ENCODE measurements at regions not wholly inside any gene's neighbourhood (a gene's known extent, or its start where the extent isn't known, plus 50 kb on each side); places are given as distances from the start of the nearest gene placed in this dataset.
"Not testable (repeated sequence)": the region's sequence is repeated elsewhere in the genome, so short reads cannot be mapped to it uniquely, and the experiment has no call there.

GRCh38 chr12:60191271-60191670 is 595.4 kb downstream of the SLC16A7 start:
- H3K36me3 ChIP-seq (ENCODE audit: insufficient read depth, low read length), result no peaks in the 10 kb centered on the region
- no peak overlapping the region for H3K9ac ChIP-seq (ENCODE audit: low read depth, low read length)
- H3K4me1 ChIP-seq (ENCODE audit: insufficient read depth, low read length), result no peaks in the 10 kb centered on the region
- H3K9me3 ChIP-seq (ENCODE audit: control insufficient read depth, insufficient read depth, low read length), result no peaks in the 10 kb centered on the region

- no peaks in the 10 kb centered on the region for H3K9me3 ChIP-seq (ENCODE audit: control insufficient read depth, insufficient read depth, low read length)
- H3K9ac ChIP-seq (ENCODE audit: low read depth, low read length), result no peak overlapping the region
- no peaks in the 10 kb centered on the region for H3K4me1 ChIP-seq (ENCODE audit: insufficient read depth, low read length)
Measured at GRCh38 chr12:60191676-60192359, 596.0 kb downstream of the SLC16A7 start.

GRCh38 chr12:60194678-60195077 is 598.8 kb downstream of the SLC16A7 start:
- Histone ChIP-seq H3K9ac (ENCODE audit: low read depth, low read length) (no peak overlapping the region), H3K36me3 (ENCODE audit: insufficient read depth, low read length) (no peaks in the 10 kb centered on the region), H3K4me1 (ENCODE audit: insufficient read depth, low read length) (peaks cover 10% of the 10 kb centered on the region; the same call in 1 of the 2 replicates), H3K9me3 (ENCODE audit: control insufficient read depth, insufficient read depth, low read length) (no peaks in the 10 kb centered on the region)

More at GRCh38 chr12:60191676-60192359, 596.0 kb downstream of the SLC16A7 start:
- no peaks in the 10 kb centered on the region for H3K36me3 ChIP-seq (ENCODE audit: insufficient read depth, low read length)

- Histone ChIP-seq H3K9me3 (ENCODE audit: control insufficient read depth, insufficient read depth, low read length) (no peaks in the 10 kb centered on the region), H3K4me1 (ENCODE audit: insufficient read depth, low read length) (peaks cover 10% of the 10 kb centered on the region; the same call in 1 of the 2 replicates), H3K9ac (ENCODE audit: low read depth, low read length) (no peak overlapping the region), H3K36me3 (ENCODE audit: insufficient read depth, low read length) (no peaks in the 10 kb centered on the region)
Measured at GRCh38 chr12:60195483-60195882, 599.7 kb downstream of the SLC16A7 start.

- Histone ChIP-seq H3K4me1 (ENCODE audit: insufficient read depth, low read length) (peaks cover 10% of the 10 kb centered on the region; the same call in 1 of the 2 replicates), H3K36me3 (ENCODE audit: insufficient read depth, low read length) (no peaks in the 10 kb centered on the region), H3K9me3 (ENCODE audit: control insufficient read depth, insufficient read depth, low read length) (no peaks in the 10 kb centered on the region), H3K9ac (ENCODE audit: low read depth, low read length) (no peak overlapping the region)
Measured at GRCh38 chr12:60196366-60196765, 600.5 kb downstream of the SLC16A7 start.

GRCh38 chr12:60197589-60197988 is 601.8 kb downstream of the SLC16A7 start:
- Histone ChIP-seq H3K4me1 (ENCODE audit: insufficient read depth, low read length) (peaks cover 10% of the 10 kb centered on the region; the same call in 1 of the 2 replicates), H3K9me3 (ENCODE audit: control insufficient read depth, insufficient read depth, low read length) (no peaks in the 10 kb centered on the region), H3K36me3 (ENCODE audit: insufficient read depth, low read length) (no peaks in the 10 kb centered on the region), H3K9ac (ENCODE audit: low read depth, low read length) (no peak overlapping the region)

- Histone ChIP-seq H3K4me1 (ENCODE audit: insufficient read depth, low read length) (peaks cover 21% of the 10 kb centered on the region; the same call in 1 of the 2 replicates), H3K9ac (ENCODE audit: low read depth, low read length) (no peak overlapping the region), H3K36me3 (ENCODE audit: insufficient read depth, low read length) (no peaks in the 10 kb centered on the region), H3K9me3 (ENCODE audit: control insufficient read depth, insufficient read depth, low read length) (no peaks in the 10 kb centered on the region)
Measured at GRCh38 chr12:60201891-60202290, 606.1 kb downstream of the SLC16A7 start.

GRCh38 chr12:60205500-60205899 is 609.7 kb downstream of the SLC16A7 start:
- Histone ChIP-seq H3K36me3 (ENCODE audit: insufficient read depth, low read length) (no peaks in the 10 kb centered on the region), H3K9ac (ENCODE audit: low read depth, low read length) (no peak overlapping the region), H3K4me1 (ENCODE audit: insufficient read depth, low read length) (peaks cover 11% of the 10 kb centered on the region; the same call in 1 of the 2 replicates), H3K9me3 (ENCODE audit: control insufficient read depth, insufficient read depth, low read length) (no peaks in the 10 kb centered on the region)

- H3K9me3 ChIP-seq (ENCODE audit: control insufficient read depth, insufficient read depth, low read length), result no peaks in the 10 kb centered on the region
- H3K4me1 ChIP-seq (ENCODE audit: insufficient read depth, low read length), result peaks cover 11% of the 10 kb centered on the region; the same call in 1 of the 2 replicates
- no peak overlapping the region for H3K9ac ChIP-seq (ENCODE audit: low read depth, low read length)
- H3K36me3 ChIP-seq (ENCODE audit: insufficient read depth, low read length), result no peaks in the 10 kb centered on the region
Measured at GRCh38 chr12:60209521-60209920, 613.7 kb downstream of the SLC16A7 start.

- Histone ChIP-seq H3K4me1 (ENCODE audit: insufficient read depth, low read length) (peaks cover 11% of the 10 kb centered on the region; the same call in 1 of the 2 replicates), H3K9ac (ENCODE audit: low read depth, low read length) (no peak overlapping the region), H3K36me3 (ENCODE audit: insufficient read depth, low read length) (no peaks in the 10 kb centered on the region), H3K9me3 (ENCODE audit: control insufficient read depth, insufficient read depth, low read length) (no peaks in the 10 kb centered on the region)
Measured at GRCh38 chr12:60209933-60210332, 614.1 kb downstream of the SLC16A7 start.

- peaks cover 5% of the 10 kb centered on the region; the same call in 1 of the 2 replicates for H3K4me1 ChIP-seq (ENCODE audit: insufficient read depth, low read length)
- H3K9me3 ChIP-seq (ENCODE audit: control insufficient read depth, insufficient read depth, low read length), result no peaks in the 10 kb centered on the region
- H3K36me3 ChIP-seq (ENCODE audit: insufficient read depth, low read length), result no peaks in the 10 kb centered on the region
- H3K9ac ChIP-seq (ENCODE audit: low read depth, low read length), result no peak overlapping the region
Measured at GRCh38 chr12:60210756-60211155, 614.9 kb downstream of the SLC16A7 start.

- no peak overlapping the region for H3K9ac ChIP-seq (ENCODE audit: low read depth, low read length)
- no peaks in the 10 kb centered on the region for H3K36me3 ChIP-seq (ENCODE audit: insufficient read depth, low read length)
- no peaks in the 10 kb centered on the region for H3K9me3 ChIP-seq (ENCODE audit: control insufficient read depth, insufficient read depth, low read length)
- H3K4me1 ChIP-seq (ENCODE audit: insufficient read depth, low read length), result peaks cover 1% of the 10 kb centered on the region; the same call in 1 of the 2 replicates
Measured at GRCh38 chr12:60211244-60211643, 615.4 kb downstream of the SLC16A7 start.

GRCh38 chr12:60212159-60213000 is 616.6 kb downstream of the SLC16A7 start:
- Histone ChIP-seq H3K36me3 (ENCODE audit: insufficient read depth, low read length) (no peaks in the 10 kb centered on the region), H3K9ac (ENCODE audit: low read depth, low read length) (no peak overlapping the region), H3K9me3 (ENCODE audit: control insufficient read depth, insufficient read depth, low read length) (no peaks in the 10 kb centered on the region), H3K4me1 (ENCODE audit: insufficient read depth, low read length) (no peaks in the 10 kb centered on the region)

- H3K9ac ChIP-seq (ENCODE audit: low read depth, low read length); H3K9me3 ChIP-seq (ENCODE audit: control insufficient read depth, insufficient read depth, low read length); H3K4me1 ChIP-seq (ENCODE audit: insufficient read depth, low read length); H3K36me3 ChIP-seq (ENCODE audit: insufficient read depth, low read length): not testable (repeated sequence)
Measured at GRCh38 chr12:60213272-60213671, 617.4 kb downstream of the SLC16A7 start.

- Histone ChIP-seq H3K9ac (ENCODE audit: low read depth, low read length) (no peak overlapping the region), H3K9me3 (ENCODE audit: control insufficient read depth, insufficient read depth, low read length) (no peaks in the 10 kb centered on the region), H3K36me3 (ENCODE audit: insufficient read depth, low read length) (no peaks in the 10 kb centered on the region), H3K4me1 (ENCODE audit: insufficient read depth, low read length) (no peaks in the 10 kb centered on the region)
Measured at GRCh38 chr12:60216226-60216625, 620.4 kb downstream of the SLC16A7 start.

All from ES-I3 (cell line).